MM.1S (cell line): ENCODE measurements at regions not wholly inside any gene's neighbourhood (a gene's known extent, or its start where the extent isn't known, plus 50 kb on each side); places are given as distances from the start of the nearest gene placed in this dataset.

Source experiments
- EZH2 ChIP-seq: fragments of 300-600 bp; sonication (generic); optimal IDR thresholded peaks from 2 replicates; pipeline ENCODE3; 2017; ENCODE audit warnings: low read depth, mild to moderate bottlenecking, antibody characterized with exemption, low read length, mixed read lengths
- TF ChIP-seq, protein P1 (sequence below): fragments of 300-600 bp; sonication (generic); IDR thresholded peaks from 2 replicates; pipeline ENCODE4 v1.5.1; 2016; ENCODE audit warnings: antibody characterized with exemption, low read length, mixed read lengths

GRCh38 chr2:37873749-37874330 is 51.2 kb upstream of the RMDN2 start:
- TF ChIP-seq, protein P1, sequence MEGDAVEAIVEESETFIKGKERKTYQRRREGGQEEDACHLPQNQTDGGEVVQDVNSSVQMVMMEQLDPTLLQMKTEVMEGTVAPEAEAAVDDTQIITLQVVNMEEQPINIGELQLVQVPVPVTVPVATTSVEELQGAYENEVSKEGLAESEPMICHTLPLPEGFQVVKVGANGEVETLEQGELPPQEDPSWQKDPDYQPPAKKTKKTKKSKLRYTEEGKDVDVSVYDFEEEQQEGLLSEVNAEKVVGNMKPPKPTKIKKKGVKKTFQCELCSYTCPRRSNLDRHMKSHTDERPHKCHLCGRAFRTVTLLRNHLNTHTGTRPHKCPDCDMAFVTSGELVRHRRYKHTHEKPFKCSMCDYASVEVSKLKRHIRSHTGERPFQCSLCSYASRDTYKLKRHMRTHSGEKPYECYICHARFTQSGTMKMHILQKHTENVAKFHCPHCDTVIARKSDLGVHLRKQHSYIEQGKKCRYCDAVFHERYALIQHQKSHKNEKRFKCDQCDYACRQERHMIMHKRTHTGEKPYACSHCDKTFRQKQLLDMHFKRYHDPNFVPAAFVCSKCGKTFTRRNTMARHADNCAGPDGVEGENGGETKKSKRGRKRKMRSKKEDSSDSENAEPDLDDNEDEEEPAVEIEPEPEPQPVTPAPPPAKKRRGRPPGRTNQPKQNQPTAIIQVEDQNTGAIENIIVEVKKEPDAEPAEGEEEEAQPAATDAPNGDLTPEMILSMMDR: no peak
- TF ChIP-seq EZH2: no peak
